ENCODE measurements at regions not wholly inside any gene's neighbourhood (a gene's known extent, or its start where the extent isn't known, plus 50 kb on each side); places are given as distances from the start of the nearest gene placed in this dataset.

DNA sequence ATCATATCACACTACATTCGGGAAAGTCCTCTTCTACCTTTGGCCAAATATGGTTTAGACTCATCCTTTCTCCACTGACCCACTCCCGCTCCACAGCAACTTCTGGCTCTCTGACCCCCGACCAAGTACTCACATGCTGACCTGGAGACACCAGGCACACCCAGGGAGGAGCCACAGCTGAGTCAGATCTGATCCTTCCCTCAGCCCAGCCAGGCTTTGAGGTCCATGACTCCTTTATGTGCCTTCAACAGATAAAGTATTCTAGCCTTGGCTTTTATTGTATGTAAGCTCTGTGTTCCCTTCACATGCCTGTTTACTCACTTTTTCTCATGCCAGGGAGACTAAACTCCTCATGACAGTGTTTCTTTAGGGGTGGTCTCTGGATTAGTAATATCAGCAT, 166.9 kb upstream of the UMPS start:
- TF ChIP-seq CTCF (IDR thresholded peaks at IDR 0.05) (no peak), POLR2A (IDR thresholded peaks at IDR 0.05) (no peak)

Measured in right lobe of liver (tissue), 4 donors.